ENCODE measurements at regions not wholly inside any gene's neighbourhood (a gene's known extent, or its start where the extent isn't known, plus 50 kb on each side); places are given as distances from the start of the nearest gene placed in this dataset.

GRCh38 chr2:209074711-209075110 is 349.1 kb upstream of the MAP2 start:
- no peak for DNase-seq
- H3K9me3 ChIP-seq = no peaks in the 10 kb centered on the region
- no peaks in the 10 kb centered on the region for H3K27me3 ChIP-seq
- no peak for ATAC-seq
- H3K4me1 ChIP-seq = no peaks in the 10 kb centered on the region
- H3K36me3 ChIP-seq = no peaks in the 10 kb centered on the region
- intact Hi-C loops (cut with DNase I) = no loop called here
- no peak overlapping the region for H3K27ac ChIP-seq
- TF ChIP-seq, protein P1, sequence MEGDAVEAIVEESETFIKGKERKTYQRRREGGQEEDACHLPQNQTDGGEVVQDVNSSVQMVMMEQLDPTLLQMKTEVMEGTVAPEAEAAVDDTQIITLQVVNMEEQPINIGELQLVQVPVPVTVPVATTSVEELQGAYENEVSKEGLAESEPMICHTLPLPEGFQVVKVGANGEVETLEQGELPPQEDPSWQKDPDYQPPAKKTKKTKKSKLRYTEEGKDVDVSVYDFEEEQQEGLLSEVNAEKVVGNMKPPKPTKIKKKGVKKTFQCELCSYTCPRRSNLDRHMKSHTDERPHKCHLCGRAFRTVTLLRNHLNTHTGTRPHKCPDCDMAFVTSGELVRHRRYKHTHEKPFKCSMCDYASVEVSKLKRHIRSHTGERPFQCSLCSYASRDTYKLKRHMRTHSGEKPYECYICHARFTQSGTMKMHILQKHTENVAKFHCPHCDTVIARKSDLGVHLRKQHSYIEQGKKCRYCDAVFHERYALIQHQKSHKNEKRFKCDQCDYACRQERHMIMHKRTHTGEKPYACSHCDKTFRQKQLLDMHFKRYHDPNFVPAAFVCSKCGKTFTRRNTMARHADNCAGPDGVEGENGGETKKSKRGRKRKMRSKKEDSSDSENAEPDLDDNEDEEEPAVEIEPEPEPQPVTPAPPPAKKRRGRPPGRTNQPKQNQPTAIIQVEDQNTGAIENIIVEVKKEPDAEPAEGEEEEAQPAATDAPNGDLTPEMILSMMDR (IDR thresholded peaks at IDR 0.05) = no peak
- H3K4me3 ChIP-seq = no peak overlapping the region

- Histone ChIP-seq H3K27me3 (no peaks in the 10 kb centered on the region), H3K27ac (no peak overlapping the region), H3K36me3 (no peaks in the 10 kb centered on the region), H3K4me3 (no peak overlapping the region), H3K4me1 (no peaks in the 10 kb centered on the region), H3K9me3 (no peaks in the 10 kb centered on the region)
- intact Hi-C loops (cut with DNase I) = no loop called here
- ATAC-seq (no peak), DNase-seq (no peak)
- TF ChIP-seq, protein P1 (IDR thresholded peaks at IDR 0.05) = no peak
Measured at GRCh38 chr2:209076151-209076550, 347.7 kb upstream of the MAP2 start.

GRCh38 chr2:209086761-209087160 is 337.1 kb upstream of the MAP2 start:
- intact Hi-C loops (cut with DNase I) = no loop called here
- no peaks in the 10 kb centered on the region for H3K36me3 ChIP-seq
- TF ChIP-seq, protein P1 (IDR thresholded peaks at IDR 0.05) = no peak
- no peaks in the 10 kb centered on the region for H3K4me1 ChIP-seq
- ATAC-seq (no peak), DNase-seq (no peak)
- H3K4me3 ChIP-seq = no peak overlapping the region
- H3K9me3 ChIP-seq = no peaks in the 10 kb centered on the region
- no peak overlapping the region for H3K27ac ChIP-seq
- H3K27me3 ChIP-seq = no peaks in the 10 kb centered on the region

- H3K4me1 ChIP-seq = no peaks in the 10 kb centered on the region
- H3K27ac ChIP-seq = no peak overlapping the region
- no peak for ATAC-seq
- no peak overlapping the region for H3K4me3 ChIP-seq
- H3K9me3 ChIP-seq = no peaks in the 10 kb centered on the region
- DNase-seq = no peak
- no peaks in the 10 kb centered on the region for H3K27me3 ChIP-seq
- TF ChIP-seq, protein P1 (IDR thresholded peaks at IDR 0.05) = no peak
- intact Hi-C loops (cut with DNase I) = no loop called here
- H3K36me3 ChIP-seq = no peaks in the 10 kb centered on the region
Measured at GRCh38 chr2:209091056-209091455, 332.8 kb upstream of the MAP2 start.

DNA sequence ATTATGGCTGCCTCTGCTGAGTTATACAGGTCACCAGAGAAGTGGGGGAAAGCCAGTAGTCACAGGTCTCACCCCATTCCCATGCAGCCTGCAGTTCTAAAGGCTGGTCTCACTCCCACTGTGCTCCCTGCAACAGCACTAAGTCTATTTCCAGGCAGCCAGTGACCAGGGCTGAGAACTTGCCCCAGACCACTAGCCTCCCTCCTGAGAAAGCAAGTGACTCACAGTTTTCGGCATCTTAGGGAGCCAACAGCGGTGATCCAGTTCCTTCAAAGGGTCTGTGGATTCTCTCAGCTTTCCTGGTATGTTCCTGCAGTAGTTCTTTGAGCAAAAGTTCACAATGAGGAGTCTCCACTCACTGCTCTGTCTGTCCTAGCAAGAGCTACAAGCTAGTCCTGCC is 329.6 kb upstream of the MAP2 start:
- DNase-seq (no peak), ATAC-seq (no peak)
- H3K27me3 ChIP-seq = no peaks in the 10 kb centered on the region
- no peak overlapping the region for H3K27ac ChIP-seq
- no peaks in the 10 kb centered on the region for H3K36me3 ChIP-seq
- H3K4me3 ChIP-seq = no peak overlapping the region
- peaks cover 0 to 2% of the 10 kb centered on the region in 2 donors for H3K9me3 ChIP-seq
- TF ChIP-seq, protein P1 (IDR thresholded peaks at IDR 0.05) = no peak
- no peaks in the 10 kb centered on the region for H3K4me1 ChIP-seq
- intact Hi-C loops (cut with DNase I) = no loop called here
